Activated CD4-positive, CD25-positive, alpha-beta regulatory T cell treated with anti-CD3 and anti-CD28 coated beads, Interleukin-2, amount 50 U/mL, for 24 hours (primary cell): ENCODE measurements at regions not wholly inside any gene's neighbourhood (a gene's known extent, or its start where the extent isn't known, plus 50 kb on each side); places are given as distances from the start of the nearest gene placed in this dataset.

Experiments used
- ATAC-seq, 2 donors: fragments of 150-1000 bp; cut with Tn5 transposase; one replicate each; pipeline ENCODE4 v1.10.0; 2021; ENCODE audit warnings: mild to moderate bottlenecking in 1 of 2, moderate library complexity in 1 of 2

GRCh38 chrX:42725196-42725595 is 52.8 kb downstream of the PPP1R2C start:
- no peak for ATAC-seq

GRCh38 chrX:42720209-42720608 is 57.8 kb downstream of the PPP1R2C start:
- no peak for ATAC-seq

GRCh38 chrX:42715701-42716262 is 62.2 kb downstream of the PPP1R2C start:
- ATAC-seq: no peak

GRCh38 chrX:42714981-42715700 is 62.8 kb downstream of the PPP1R2C start:
- ATAC-seq: peak; percentile 63 to 73

- no peak for ATAC-seq
Observed at GRCh38 chrX:42710452-42710851, 67.5 kb downstream of the PPP1R2C start.

GRCh38 chrX:42708222-42708621 is 69.7 kb downstream of the PPP1R2C start:
- no peak for ATAC-seq

GRCh38 chrX:42707742-42708141 is 70.2 kb downstream of the PPP1R2C start:
- ATAC-seq: no peak

GRCh38 chrX:42704454-42704853 is 73.5 kb downstream of the PPP1R2C start:
- ATAC-seq: peak in 1 of 2 donors; percentile 30

GRCh38 chrX:42697544-42697943 is 80.4 kb downstream of the PPP1R2C start:
- no peak for ATAC-seq

GRCh38 chrX:42696536-42697124 is 81.3 kb downstream of the PPP1R2C start:
- no peak for ATAC-seq

GRCh38 chrX:42695800-42696358 is 82.1 kb downstream of the PPP1R2C start:
- no peak for ATAC-seq

- peak in 1 of 2 donors; percentile 48 for ATAC-seq
Observed at GRCh38 chrX:42694260-42694815, 83.6 kb downstream of the PPP1R2C start.

- no peak for ATAC-seq
Observed at GRCh38 chrX:42691196-42691595, 86.8 kb downstream of the PPP1R2C start.

GRCh38 chrX:42686706-42687105 is 91.3 kb downstream of the PPP1R2C start:
- no peak for ATAC-seq

- ATAC-seq: no peak
Observed at GRCh38 chrX:42686296-42686695, 91.7 kb downstream of the PPP1R2C start.

- ATAC-seq: no peak
Observed at GRCh38 chrX:42684065-42684464, 93.9 kb downstream of the PPP1R2C start.

GRCh38 chrX:42680666-42681065 is 97.3 kb downstream of the PPP1R2C start:
- ATAC-seq: no peak

- no peak for ATAC-seq
Observed at GRCh38 chrX:42678133-42678532, 99.8 kb downstream of the PPP1R2C start.

GRCh38 chrX:42673301-42673810 is 104.6 kb downstream of the PPP1R2C start:
- ATAC-seq: no peak

GRCh38 chrX:42664680-42665079 is 113.3 kb downstream of the PPP1R2C start:
- ATAC-seq: no peak

GRCh38 chrX:42628471-42628870 is 149.5 kb downstream of the PPP1R2C start:
- ATAC-seq: no peak

GRCh38 chrX:42627891-42628290 is 150.1 kb downstream of the PPP1R2C start:
- ATAC-seq: no peak

GRCh38 chrX:42624524-42624923 is 153.4 kb downstream of the PPP1R2C start:
- ATAC-seq: peak; percentile 30 to 51
